Hepatocyte (in vitro differentiated cells): ENCODE measurements at regions not wholly inside any gene's neighbourhood (a gene's known extent, or its start where the extent isn't known, plus 50 kb on each side); places are given as distances from the start of the nearest gene placed in this dataset.

Experiments used
- EZH2 ChIP-seq: fragments of 200-600 bp; sonication (generic); IDR thresholded peaks from 2 replicates; pipeline ENCODE4 v1.6.1; 2016; ENCODE audit warnings: antibody characterized with exemption, mild to moderate bottlenecking, borderline replicate concordance
- TF ChIP-seq, protein P1 (sequence below): fragments of 200-600 bp; sonication (generic); IDR thresholded peaks from 2 replicates; pipeline ENCODE4 v1.5.1; 2016; ENCODE audit warnings: antibody characterized with exemption, mild to moderate bottlenecking; ENCODE audit not compliant: poor library complexity

DNA sequence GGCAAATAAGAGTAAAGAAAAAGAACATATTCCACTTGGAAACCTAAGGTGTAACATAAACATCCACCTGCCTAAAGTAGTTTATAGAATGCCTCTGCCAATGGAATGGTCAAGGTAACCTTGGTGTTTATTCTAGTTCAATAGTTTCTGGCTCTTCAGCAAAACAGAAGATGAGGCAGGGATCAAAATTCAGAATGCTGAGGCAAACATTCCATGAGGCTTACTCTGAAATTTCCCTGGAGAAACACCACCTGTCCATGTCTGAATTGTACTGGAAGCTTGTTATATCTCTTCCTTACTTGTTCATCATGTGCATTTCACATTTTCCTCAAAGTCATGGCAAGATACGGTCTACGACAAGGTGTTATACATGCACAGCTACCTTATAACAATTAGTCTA lies 1862.4 kb upstream of the ACO1 start:
- TF ChIP-seq, protein P1, sequence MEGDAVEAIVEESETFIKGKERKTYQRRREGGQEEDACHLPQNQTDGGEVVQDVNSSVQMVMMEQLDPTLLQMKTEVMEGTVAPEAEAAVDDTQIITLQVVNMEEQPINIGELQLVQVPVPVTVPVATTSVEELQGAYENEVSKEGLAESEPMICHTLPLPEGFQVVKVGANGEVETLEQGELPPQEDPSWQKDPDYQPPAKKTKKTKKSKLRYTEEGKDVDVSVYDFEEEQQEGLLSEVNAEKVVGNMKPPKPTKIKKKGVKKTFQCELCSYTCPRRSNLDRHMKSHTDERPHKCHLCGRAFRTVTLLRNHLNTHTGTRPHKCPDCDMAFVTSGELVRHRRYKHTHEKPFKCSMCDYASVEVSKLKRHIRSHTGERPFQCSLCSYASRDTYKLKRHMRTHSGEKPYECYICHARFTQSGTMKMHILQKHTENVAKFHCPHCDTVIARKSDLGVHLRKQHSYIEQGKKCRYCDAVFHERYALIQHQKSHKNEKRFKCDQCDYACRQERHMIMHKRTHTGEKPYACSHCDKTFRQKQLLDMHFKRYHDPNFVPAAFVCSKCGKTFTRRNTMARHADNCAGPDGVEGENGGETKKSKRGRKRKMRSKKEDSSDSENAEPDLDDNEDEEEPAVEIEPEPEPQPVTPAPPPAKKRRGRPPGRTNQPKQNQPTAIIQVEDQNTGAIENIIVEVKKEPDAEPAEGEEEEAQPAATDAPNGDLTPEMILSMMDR, result no peak
- no peak for TF ChIP-seq EZH2
